ENCODE measurements at regions not wholly inside any gene's neighbourhood (a gene's known extent, or its start where the extent isn't known, plus 50 kb on each side); places are given as distances from the start of the nearest gene placed in this dataset.

DNA sequence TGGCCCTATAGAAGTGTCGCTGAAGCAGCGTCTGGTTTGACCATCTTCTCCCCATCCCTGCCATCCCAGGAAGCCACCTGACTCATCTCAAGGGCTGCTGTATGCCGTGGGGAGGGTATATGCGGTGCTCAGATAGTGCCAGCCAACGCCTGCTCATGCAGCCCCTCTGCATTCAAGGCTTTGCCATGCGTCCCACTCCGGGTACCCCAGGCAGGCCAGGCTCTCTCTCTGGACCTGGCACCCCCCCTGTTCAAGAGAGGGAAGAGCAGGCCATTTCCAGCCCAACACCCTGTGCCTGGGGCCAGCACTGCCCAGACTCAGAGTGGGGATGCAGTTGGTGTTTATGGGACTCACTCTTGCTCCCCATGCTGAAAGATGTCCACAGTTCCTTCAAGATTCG is 130.0 kb downstream of the GLI2 start:
- POLR2A ChIA-PET: no interaction called here
- CTCF ChIA-PET: no interaction called here
- Histone ChIP-seq H3K4me2 (ENCODE audit: insufficient read depth, low read length) (no peak overlapping the region), H3K4me1 (ENCODE audit: control insufficient read depth, extremely low read depth, insufficient read depth, low read length) (peaks cover 5% of the 10 kb centered on the region), H3K9me3 (replicated peaks; ENCODE audit: control insufficient read depth, insufficient read depth, low read length) (no peaks in the 10 kb centered on the region), H3K9me1 (replicated peaks; ENCODE audit: control insufficient read depth, extremely low read depth, insufficient read depth, low read length) (no peaks in the 10 kb centered on the region), H3K36me3 (ENCODE audit: control insufficient read depth in 2 of 2, extremely low read depth in 1 of 2, insufficient read depth in 2 of 2, low read length in 2 of 2) (no peaks in the 10 kb centered on the region), H3K79me2 (ENCODE audit: control insufficient read depth, insufficient read depth, low read length) (no peaks in the 10 kb centered on the region), H4K20me1 (replicated peaks; ENCODE audit: control insufficient read depth, extremely low read depth, insufficient read depth, low read length) (no peaks in the 10 kb centered on the region), H3K27ac (ENCODE audit: insufficient read depth, low read depth, low read length) (no peak overlapping the region), H3K9ac (replicated peaks; ENCODE audit: extremely low read depth, insufficient read depth, low read length) (no peak overlapping the region), H2AFZ (ENCODE audit: low read depth, low read length) (no peak overlapping the region), H3K4me3 (replicated peaks in 1 of 3; ENCODE audit: insufficient read depth in 1 of 3, low read depth in 1 of 3, low read length in 3 of 3) (no peak overlapping the region), H3K27me3 (ENCODE audit: control insufficient read depth in 2 of 2, insufficient read depth in 2 of 2, low read length in 2 of 2) (peaks cover 4 to 10% of the 10 kb centered on the region in 2 experiments)
- TF ChIP-seq CTCF (IDR thresholded peaks at IDR 0.05; ENCODE audit: extremely low read depth in 1 of 2, insufficient read depth in 1 of 2, low read depth in 1 of 2, low read length in 2 of 2): no peak
- no peak for TF ChIP-seq EZH2 (IDR thresholded peaks at IDR 0.05; ENCODE audit: borderline replicate concordance, low read depth, low read length, severe bottlenecking)
- TF ChIP-seq GATA2 (IDR thresholded peaks at IDR 0.05; ENCODE audit: insufficient read depth, insufficient read length, low read depth, low read length): no peak
- TF ChIP-seq POLR2AphosphoS5 (IDR thresholded peaks at IDR 0.05; ENCODE audit: insufficient read depth, low read depth, low read length): no peak
- no peak for TF ChIP-seq MYC (IDR thresholded peaks at IDR 0.05; ENCODE audit: low read depth, low read length)
- TF ChIP-seq FOS (IDR thresholded peaks at IDR 0.05; ENCODE audit: borderline replicate concordance, insufficient read depth, low read length): no peak
- no peak for TF ChIP-seq POLR2A (IDR thresholded peaks at IDR 0.05; ENCODE audit: low read depth, low read length)
- TF ChIP-seq JUN (IDR thresholded peaks at IDR 0.05; ENCODE audit: borderline replicate concordance, insufficient read depth, insufficient read length, low read depth): no peak
- TF ChIP-seq, protein P1, sequence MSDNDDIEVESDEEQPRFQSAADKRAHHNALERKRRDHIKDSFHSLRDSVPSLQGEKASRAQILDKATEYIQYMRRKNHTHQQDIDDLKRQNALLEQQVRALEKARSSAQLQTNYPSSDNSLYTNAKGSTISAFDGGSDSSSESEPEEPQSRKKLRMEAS (IDR thresholded peaks at IDR 0.05; ENCODE audit: insufficient read depth, insufficient read length): no peak
- FAIRE-seq (no peak), DNase-seq (ENCODE audit: low read depth, low spot score) (no peak)
- BruUV-seq (replicated peaks): no TSS peak
- intact Hi-C loops (cut with micrococcal nuclease) (loop anchor here (5.0 kb wide), 4 partner anchors 82 to 207 kb away; partner anchors contain the start of gene GLI2), dilution Hi-C loops (cut with MboI; ENCODE audit: extremely low pct_ligation_motif_present, low sequenced_read_pairs) (no loop called here)
